Esophagus muscularis mucosa (tissue), 4 donors: ENCODE measurements at regions not wholly inside any gene's neighbourhood (a gene's known extent, or its start where the extent isn't known, plus 50 kb on each side); places are given as distances from the start of the nearest gene placed in this dataset.

Experiments used
- DNase-seq: peaks from one replicate; pipeline ENCODE4 v3.0.0-alpha.2; 2017; ENCODE audit errors: extremely low spot score
- H3K27ac ChIP-seq, 4 donors: fragments of 200-600 bp; sonication (generic); replicated peaks in 1 of 4; 1 replicate in 3 of 4; 2 replicates in 1 of 4; pipeline ENCODE4 v1.5.1; 2016 to 2019; ENCODE audit warnings: mild to moderate bottlenecking in 1 of 4
- H3K27me3 ChIP-seq, 4 donors: fragments of 200-600 bp; sonication (generic); one replicate each; pipeline versions ENCODE4 v1.5.1 to v1.6.0; 2016 to 2019
- H3K36me3 ChIP-seq, 4 donors: fragments of 200-600 bp; sonication (generic); one replicate each; pipeline ENCODE4 v1.5.1; 2016 to 2019
- H3K4me1 ChIP-seq, 4 donors: fragments of 200-600 bp; sonication (generic); one replicate each; pipeline ENCODE4 v1.5.1; 2016 to 2019
- H3K4me3 ChIP-seq, 4 donors: fragments of 200-600 bp; sonication (generic); 1 replicate in 2 of 4; 2 replicates in 2 of 4; pipeline ENCODE4 v1.5.1; 2016 to 2019; ENCODE audit warnings: mild to moderate bottlenecking in 4 of 4, moderate library complexity in 1 of 4
- H3K9me3 ChIP-seq, 4 donors: fragments of 200-600 bp; sonication (generic); 1 replicate in 3 of 4; 2 replicates in 1 of 4; pipeline ENCODE4 v1.5.1; 2016 to 2019
- CTCF ChIP-seq, 3 experiments: fragments of 200-600 bp in 2 of 3; fragments of 450-650 bp in 1 of 3; sonication (generic) in 2 of 3; IDR thresholded peaks; one replicate each; pipeline ENCODE4 v1.5.1; 2017 to 2019; ENCODE audit warnings: antibody characterized with exemption in 3 of 3, mild to moderate bottlenecking in 2 of 3, moderate library complexity in 1 of 3
- EP300 ChIP-seq: sonication (generic); formaldehyde crosslinking; IDR thresholded peaks from one replicate; pipeline ENCODE4 v1.6.1; 2017; ENCODE audit warnings: antibody characterized with exemption
- POLR2A ChIP-seq: fragments of 450-650 bp; IDR thresholded peaks from one replicate; pipeline ENCODE4 v1.6.1; 2017; ENCODE audit warnings: antibody characterized with exemption, moderate library complexity, mild to moderate bottlenecking, low read depth
- POLR2AphosphoS5 ChIP-seq, 2 donors: sonication (generic); formaldehyde crosslinking; IDR thresholded peaks; one replicate each; pipeline ENCODE4 v1.6.1; 2017; ENCODE audit warnings: antibody characterized with exemption in 2 of 2
- WGBS: methylation state at CpG from one replicate; pipeline ENCODE4 v1.1.5; 2018; 5-methylcytosine and 5-hydroxymethylcytosine counted together
- intact Hi-C: fragments of 100-400 bp; cut with DNase I; formaldehyde crosslinking; loops from one replicate; pipeline ENCODE4 v1.15.1; 2023

- peaks cover 0 to 13% (median 4%) of the 10 kb centered on the region in 4 donors for H3K4me1 ChIP-seq
- WGBS, result 80% methylated on average over 6 of the region's 6 CpGs
- no peak overlapping the region for H3K4me3 ChIP-seq
- intact Hi-C loops, result no loop called here
- no peak overlapping the region for H3K27ac ChIP-seq
- H3K36me3 ChIP-seq, result no peaks in the 10 kb centered on the region
- DNase-seq, result no peak
- TF ChIP-seq POLR2A (no peak), CTCF (IDR thresholded peaks at IDR 0.05) (no peak), POLR2AphosphoS5 (IDR thresholded peaks at IDR 0.05) (peak in 1 of 2 donors; percentile 7)
- H3K9me3 ChIP-seq, result no peaks in the 10 kb centered on the region
- H3K27me3 ChIP-seq, result no peaks in the 10 kb centered on the region
These were observed 87.6 kb upstream of the EGLN3 start for GRCh38 chr14:34038358-34039057.

GRCh38 chr14:34036319-34036766 is 85.5 kb upstream of the EGLN3 start:
- peak overlapping the region; percentile 43 to 62 (median 54) for H3K27ac ChIP-seq
- no peak for DNase-seq
- peak in 1 of 2 donors; percentile 28 for TF ChIP-seq POLR2AphosphoS5 (IDR thresholded peaks at IDR 0.05)
- TF ChIP-seq CTCF (IDR thresholded peaks at IDR 0.05), result no peak
- intact Hi-C loops, result no loop called here
- no peaks in the 10 kb centered on the region for H3K27me3 ChIP-seq
- H3K4me3 ChIP-seq, result no peak overlapping the region
- peaks cover 0 to 17% (median 9%) of the 10 kb centered on the region in 4 donors for H3K4me1 ChIP-seq
- 75% methylated on average over 2 of the region's 2 CpGs for WGBS
- no peaks in the 10 kb centered on the region for H3K36me3 ChIP-seq
- H3K9me3 ChIP-seq, result no peaks in the 10 kb centered on the region

GRCh38 chr14:34035934-34036250 is 85.0 kb upstream of the EGLN3 start:
- DNase-seq, result peak; percentile 64
- TF ChIP-seq CTCF (IDR thresholded peaks at IDR 0.05) (no peak), POLR2A (no peak)
- no peak overlapping the region for H3K4me3 ChIP-seq
- no peaks in the 10 kb centered on the region for H3K9me3 ChIP-seq
- WGBS, result 100% methylated on average over 1 of the region's 1 CpG
- H3K27ac ChIP-seq, result peak overlapping the region; percentile 43 to 62 (median 54)
- H3K4me1 ChIP-seq, result peaks cover 0 to 18% (median 11%) of the 10 kb centered on the region in 4 donors
- no peaks in the 10 kb centered on the region for H3K27me3 ChIP-seq
- intact Hi-C loops, result no loop called here
- H3K36me3 ChIP-seq, result no peaks in the 10 kb centered on the region

GRCh38 chr14:34035177-34035933 is 84.5 kb upstream of the EGLN3 start:
- TF ChIP-seq POLR2AphosphoS5 (IDR thresholded peaks at IDR 0.05) (no peak), EP300 (no peak), CTCF (IDR thresholded peaks at IDR 0.05) (no peak), POLR2A (no peak)
- intact Hi-C loops, result no loop called here
- Histone ChIP-seq H3K4me3 (no peak overlapping the region), H3K36me3 (no peaks in the 10 kb centered on the region), H3K27me3 (no peaks in the 10 kb centered on the region), H3K9me3 (no peaks in the 10 kb centered on the region), H3K4me1 (peaks cover 0 to 18% (median 11%) of the 10 kb centered on the region in 4 donors), H3K27ac (peak overlapping the region; percentile 43 to 62 (median 54))
- 82% methylated on average over 10 of the region's 10 CpGs for WGBS
- DNase-seq, result no peak
